Trophoblast cell (in vitro differentiated cells and primary cell): ENCODE measurements at regions not wholly inside any gene's neighbourhood (a gene's known extent, or its start where the extent isn't known, plus 50 kb on each side); places are given as distances from the start of the nearest gene placed in this dataset.

ENCODE experiments used
- DNase-seq, 2 donors: peaks; one replicate each; pipeline ENCODE4 v3.0.0-alpha.2; 2016
- H2AFZ ChIP-seq: 2 replicates; pipeline ENCODE4 v1.6.1; 2013; ENCODE audit warnings: low read length, moderate library complexity, mild to moderate bottlenecking; ENCODE audit not compliant: insufficient read depth, poor library complexity
- H2AK5ac ChIP-seq: 2 replicates; pipeline ENCODE4 v1.6.1; 2013; ENCODE audit warnings: mild to moderate bottlenecking, low read length
- H2BK120ac ChIP-seq: 2 replicates; pipeline ENCODE4 v1.6.1; 2013; ENCODE audit warnings: low read length, mild to moderate bottlenecking, moderate library complexity; ENCODE audit not compliant: insufficient read depth, poor library complexity
- H2BK12ac ChIP-seq: 2 replicates; pipeline ENCODE4 v1.6.1; 2013; ENCODE audit warnings: mild to moderate bottlenecking, low read length, moderate library complexity
- H2BK5ac ChIP-seq: 2 replicates; pipeline ENCODE4 v1.6.1; 2013; ENCODE audit warnings: low read length, low read depth, moderate library complexity, mild to moderate bottlenecking; ENCODE audit not compliant: poor library complexity
- H3K14ac ChIP-seq: 2 replicates; pipeline ENCODE4 v1.6.1; 2013; ENCODE audit warnings: mild to moderate bottlenecking, low read length
- H3K18ac ChIP-seq: 2 replicates; pipeline ENCODE4 v1.6.1; 2013; ENCODE audit warnings: mild to moderate bottlenecking, low read length
- H3K23ac ChIP-seq: 2 replicates; pipeline ENCODE4 v1.6.1; 2013; ENCODE audit warnings: low read length
- H3K27ac ChIP-seq: 2 replicates; pipeline ENCODE4 v1.5.1; 2013; ENCODE audit warnings: low read depth, mild to moderate bottlenecking, inconsistent platforms, low read length, moderate library complexity
- H3K27me3 ChIP-seq: 2 replicates; pipeline ENCODE4 v1.6.1; 2013; ENCODE audit warnings: inconsistent platforms, mild to moderate bottlenecking, low read length, moderate library complexity; ENCODE audit not compliant: insufficient read depth
- H3K36me3 ChIP-seq, 2 experiments: 1 replicate in 1 of 2; 2 replicates in 1 of 2; pipeline ENCODE4 v1.6.1; 2013; ENCODE audit warnings: low read length in 2 of 2, mild to moderate bottlenecking in 2 of 2, moderate library complexity in 1 of 2; ENCODE audit not compliant: insufficient read depth in 2 of 2, control insufficient read depth in 1 of 2
- H3K4ac ChIP-seq: 2 replicates; pipeline ENCODE4 v1.6.1; 2013; ENCODE audit warnings: low read depth, mild to moderate bottlenecking, low read length, moderate library complexity
- H3K4me1 ChIP-seq, 2 experiments: 1 replicate in 1 of 2; 2 replicates in 1 of 2; pipeline ENCODE4 v1.6.1; 2013; ENCODE audit warnings: low read length in 2 of 2, mild to moderate bottlenecking in 2 of 2, moderate library complexity in 1 of 2; ENCODE audit not compliant: insufficient read depth in 2 of 2, control insufficient read depth in 1 of 2
- H3K4me2 ChIP-seq: 2 replicates; pipeline ENCODE4 v1.6.1; 2013; ENCODE audit warnings: inconsistent platforms, mild to moderate bottlenecking, low read length, moderate library complexity
- H3K4me3 ChIP-seq: 2 replicates; pipeline ENCODE4 v1.5.1; 2013; ENCODE audit warnings: mild to moderate bottlenecking, low read depth, low read length, inconsistent platforms
- H3K79me1 ChIP-seq: one replicate; pipeline ENCODE4 v1.6.1; 2013; ENCODE audit warnings: low read length
- H3K79me2 ChIP-seq: 2 replicates; pipeline ENCODE4 v1.6.1; 2013; ENCODE audit warnings: low read length, mild to moderate bottlenecking; ENCODE audit not compliant: control insufficient read depth, insufficient read depth, poor library complexity
- H3K9ac ChIP-seq: 2 replicates; pipeline ENCODE4 v1.6.1; 2013; ENCODE audit warnings: mild to moderate bottlenecking, low read length
- H3K9me3 ChIP-seq: 2 replicates; pipeline ENCODE4 v1.6.1; 2013; ENCODE audit warnings: low read depth, mild to moderate bottlenecking, control low read depth, inconsistent platforms, low read length; ENCODE audit not compliant: insufficient read depth
- H4K12ac ChIP-seq: 2 replicates; pipeline ENCODE4 v1.6.1; 2013; ENCODE audit warnings: low read depth, mild to moderate bottlenecking, low read length, moderate library complexity
- H4K8ac ChIP-seq: 2 replicates; pipeline ENCODE4 v1.6.1; 2013; ENCODE audit warnings: low read depth, mild to moderate bottlenecking, low read length, moderate library complexity
- H4K91ac ChIP-seq: one replicate; pipeline ENCODE4 v1.6.1; 2013; ENCODE audit warnings: low read depth, mild to moderate bottlenecking, low read length, moderate library complexity
- WGBS: extraction: QIAGEN DNeasy Blood & Tissue Kit; methylation state at CpG from one replicate; pipeline ENCODE4 v1.1.7; 2013; ENCODE audit warnings: missing lambda C conversion rate; ENCODE audit not compliant: insufficient read length, insufficient coverage; ENCODE audit errors: extremely low coverage; 5-methylcytosine and 5-hydroxymethylcytosine counted together

DNA sequence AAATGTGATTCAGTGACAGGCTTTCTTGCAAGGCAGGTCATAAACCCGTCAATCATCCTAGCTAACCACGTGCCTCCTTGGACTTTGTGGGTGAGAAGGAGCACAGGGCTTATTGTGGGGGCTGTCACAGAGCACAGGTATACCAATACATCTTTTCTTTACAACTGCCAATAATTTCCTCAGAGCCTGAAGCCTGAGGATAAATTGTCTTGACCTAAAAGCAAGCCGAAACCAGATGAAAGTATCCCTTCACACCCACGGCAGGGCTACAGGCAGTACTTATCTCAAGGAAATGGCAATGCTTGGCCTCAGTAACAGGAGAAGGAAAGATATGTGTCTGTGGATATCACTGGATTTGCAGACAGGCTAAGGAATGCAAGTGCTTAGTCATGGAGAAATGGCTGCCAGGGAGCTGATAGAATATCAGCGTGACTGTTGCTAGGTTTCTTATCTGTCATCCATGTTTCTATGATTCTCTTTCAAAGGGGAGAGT, 90.3 kb upstream of the ZNF366 start:
- Histone ChIP-seq H3K4me3 (no peak overlapping the region), H3K27ac (peak overlapping the region; percentile 98), H3K4me2 (peak overlapping the region; percentile 9), H3K9me3 (peaks cover 7% of the 10 kb centered on the region), H3K9ac (no peak overlapping the region), H4K12ac (no peak overlapping the region), H4K8ac (no peak overlapping the region), H2BK12ac (no peak overlapping the region), H2AK5ac (no peak overlapping the region), H3K36me3 (peaks cover 0 to 2% of the 10 kb centered on the region in 2 experiments), H2AFZ (no peak overlapping the region), H3K23ac (no peak overlapping the region), H4K91ac (peak overlapping the region; percentile 50), H3K4ac (no peak overlapping the region), H3K18ac (no peak overlapping the region), H3K27me3 (no peaks in the 10 kb centered on the region), H2BK5ac (peak overlapping the region; percentile 52), H3K79me2 (peaks cover 3% of the 10 kb centered on the region), H3K4me1 (peaks cover 11 to 20% of the 10 kb centered on the region in 2 experiments), H3K79me1 (peaks cover 36% of the 10 kb centered on the region), H2BK120ac (peak overlapping the region; percentile 65), H3K14ac (no peak overlapping the region)
- WGBS: no CpG with 5 or more reads among the region's 5 CpGs
- DNase-seq: peak; percentile 71 to 85

DNA sequence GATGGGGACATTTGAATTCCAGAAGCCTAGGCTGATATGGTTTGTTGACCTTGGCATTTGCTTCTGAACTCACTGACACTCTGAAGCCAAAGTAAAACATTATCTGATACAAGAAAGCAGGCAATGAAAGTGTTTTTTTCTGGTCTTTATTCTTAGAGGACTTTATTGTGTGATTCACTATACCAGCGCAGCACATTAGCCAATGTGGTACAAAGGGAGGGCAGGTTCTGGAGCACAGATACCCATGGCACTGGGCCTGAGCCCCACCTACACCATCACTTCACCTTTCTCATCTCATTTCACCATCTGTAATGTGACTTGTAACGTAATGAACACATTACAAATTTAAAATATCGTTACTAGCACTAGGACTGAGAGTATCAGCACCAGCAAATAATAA, 89.7 kb upstream of the ZNF366 start:
- WGBS: no CpG with 5 or more reads among the region's 3 CpGs
- Histone ChIP-seq H3K4me1 (peaks cover 11 to 20% of the 10 kb centered on the region in 2 experiments), H3K36me3 (peaks cover 0 to 2% of the 10 kb centered on the region in 2 experiments), H4K8ac (no peak overlapping the region), H3K23ac (no peak overlapping the region), H3K4me2 (no peak overlapping the region), H4K12ac (no peak overlapping the region), H3K4ac (no peak overlapping the region), H3K14ac (peak overlapping the region; percentile 91), H3K9me3 (peaks cover 7% of the 10 kb centered on the region), H4K91ac (peak overlapping the region; percentile 91), H2BK120ac (peak overlapping the region; percentile 94), H3K79me2 (peaks cover 3% of the 10 kb centered on the region), H3K79me1 (peaks cover 34% of the 10 kb centered on the region), H3K27ac (peak overlapping the region; percentile 98), H3K4me3 (no peak overlapping the region), H2AK5ac (peak overlapping the region; percentile 99), H2AFZ (no peak overlapping the region), H3K27me3 (no peaks in the 10 kb centered on the region), H3K18ac (peak overlapping the region; percentile 88), H2BK12ac (peak overlapping the region; percentile 97), H3K9ac (no peak overlapping the region), H2BK5ac (peak overlapping the region; percentile 87)
- DNase-seq: no peak

- Histone ChIP-seq H3K4me1 (peaks cover 7 to 12% of the 10 kb centered on the region in 2 experiments), H3K79me1 (peaks cover 15% of the 10 kb centered on the region), H3K36me3 (no peaks in the 10 kb centered on the region), H2BK5ac (no peak overlapping the region), H2BK120ac (peak overlapping the region; percentile 7), H3K9ac (no peak overlapping the region), H3K9me3 (no peaks in the 10 kb centered on the region), H3K4ac (no peak overlapping the region), H2BK12ac (no peak overlapping the region), H2AFZ (no peak overlapping the region), H4K12ac (no peak overlapping the region), H3K4me3 (no peak overlapping the region), H4K8ac (no peak overlapping the region), H2AK5ac (no peak overlapping the region), H3K27ac (peak overlapping the region; percentile 66), H3K23ac (no peak overlapping the region), H3K27me3 (no peaks in the 10 kb centered on the region), H4K91ac (no peak overlapping the region), H3K4me2 (no peak overlapping the region), H3K79me2 (peaks cover 2% of the 10 kb centered on the region), H3K14ac (no peak overlapping the region), H3K18ac (no peak overlapping the region)
- no peak for DNase-seq
- WGBS: no CpG with 5 or more reads among the region's 4 CpGs
These were observed 81.4 kb upstream of the ZNF366 start for GRCh38 chr5:72588640-72589039.

DNA sequence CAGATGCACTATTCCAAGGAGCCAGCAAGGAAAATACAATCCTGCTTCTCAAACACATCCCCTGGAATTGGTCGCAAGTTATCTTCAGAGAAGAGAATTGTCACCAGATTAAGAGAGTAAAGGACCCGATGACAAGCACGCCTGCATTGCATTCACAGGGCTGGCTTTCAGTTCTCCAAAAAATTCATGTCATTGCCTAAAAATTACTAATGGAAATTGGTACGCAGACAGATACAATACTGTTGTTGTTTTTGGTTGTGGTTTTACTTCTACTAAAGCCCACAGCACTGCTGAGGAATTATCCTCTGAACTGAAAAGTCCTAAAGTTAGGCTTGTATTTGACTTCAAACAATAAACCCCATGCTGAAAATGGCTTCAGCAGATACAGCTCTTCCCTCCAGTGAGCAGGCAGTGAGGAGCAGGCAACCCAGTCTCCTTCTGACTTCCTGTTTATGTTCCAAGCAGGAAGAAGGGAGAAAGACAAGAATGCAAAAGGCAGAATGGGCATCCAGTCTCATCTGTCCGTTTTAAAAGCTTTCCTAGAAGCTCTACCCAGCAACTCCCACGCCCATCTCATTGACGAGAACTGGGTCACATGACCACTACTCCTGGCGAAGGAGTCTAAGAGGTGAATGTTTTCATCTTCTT, 80.6 kb upstream of the ZNF366 start:
- Histone ChIP-seq H3K4me1 (peaks cover 7 to 12% of the 10 kb centered on the region in 2 experiments), H4K8ac (peak overlapping the region; percentile 69), H3K27me3 (no peaks in the 10 kb centered on the region), H2AFZ (peak overlapping the region; percentile 1), H3K4ac (peak overlapping the region; percentile 41), H3K9me3 (no peaks in the 10 kb centered on the region), H3K36me3 (no peaks in the 10 kb centered on the region), H3K79me1 (peaks cover 15% of the 10 kb centered on the region), H3K23ac (no peak overlapping the region), H2BK12ac (peak overlapping the region; percentile 67), H3K4me3 (no peak overlapping the region), H4K12ac (peak overlapping the region; percentile 45), H3K14ac (peak overlapping the region; percentile 62), H3K79me2 (peaks cover 2% of the 10 kb centered on the region), H4K91ac (peak overlapping the region; percentile 63), H3K27ac (peak overlapping the region; percentile 66), H2BK120ac (peak overlapping the region; percentile 7), H2BK5ac (peak overlapping the region; percentile 70), H3K4me2 (no peak overlapping the region), H3K9ac (no peak overlapping the region), H3K18ac (no peak overlapping the region), H2AK5ac (no peak overlapping the region)
- WGBS: no CpG with 5 or more reads among the region's 8 CpGs
- DNase-seq: peak in 1 of 2 donors; percentile 43
